ENCODE measurements at regions not wholly inside any gene's neighbourhood (a gene's known extent, or its start where the extent isn't known, plus 50 kb on each side); places are given as distances from the start of the nearest gene placed in this dataset.

DNA sequence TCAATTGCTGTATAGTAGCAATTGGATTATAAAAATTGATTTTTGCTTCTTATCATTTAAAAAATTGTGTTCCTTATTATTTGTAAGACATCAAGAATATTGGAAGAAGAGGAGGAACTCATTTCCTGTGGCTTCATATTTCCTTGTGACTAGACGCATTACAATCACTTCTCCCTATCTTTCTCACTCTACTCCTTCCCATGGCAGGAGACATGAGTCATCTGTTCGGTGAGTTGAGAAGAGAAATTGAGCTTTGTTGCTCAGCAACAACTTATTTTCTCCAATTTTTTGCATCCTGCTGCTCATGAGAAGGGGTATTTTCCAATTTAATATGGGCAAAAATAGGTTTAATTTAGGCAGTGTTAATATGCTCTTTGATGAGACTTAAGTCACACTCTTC is 1783.9 kb downstream of the SUCLG1 start:
- Histone ChIP-seq H3K27ac (ENCODE audit: low read length) (no peak overlapping the region), H2AFZ (ENCODE audit: low read length) (no peak overlapping the region), H3F3A (ENCODE audit: insufficient read depth, low read length) (no peaks in the 10 kb centered on the region), H3K9me3 (replicated peaks; ENCODE audit: insufficient read depth, low read length) (no peaks in the 10 kb centered on the region; the same call in 1 of the 2 replicates), H3K79me2 (ENCODE audit: low read length) (no peaks in the 10 kb centered on the region), H4K20me1 (ENCODE audit: insufficient read depth, low read length) (no peaks in the 10 kb centered on the region), H3K4me3 (ENCODE audit: low read length) (no peak overlapping the region), H3K27me3 (replicated peaks; ENCODE audit: insufficient read depth, low read length) (no peaks in the 10 kb centered on the region), H3K9ac (ENCODE audit: low read length) (no peak overlapping the region), H3K4me1 (ENCODE audit: low read length) (no peaks in the 10 kb centered on the region), H3K9me2 (replicated peaks; ENCODE audit: insufficient read depth, low read length) (no peaks in the 10 kb centered on the region), H3K4me2 (ENCODE audit: low read depth, low read length) (no peak overlapping the region), H3K36me3 (replicated peaks; ENCODE audit: insufficient read depth, low read length) (no peaks in the 10 kb centered on the region)
- TF ChIP-seq, protein P1, sequence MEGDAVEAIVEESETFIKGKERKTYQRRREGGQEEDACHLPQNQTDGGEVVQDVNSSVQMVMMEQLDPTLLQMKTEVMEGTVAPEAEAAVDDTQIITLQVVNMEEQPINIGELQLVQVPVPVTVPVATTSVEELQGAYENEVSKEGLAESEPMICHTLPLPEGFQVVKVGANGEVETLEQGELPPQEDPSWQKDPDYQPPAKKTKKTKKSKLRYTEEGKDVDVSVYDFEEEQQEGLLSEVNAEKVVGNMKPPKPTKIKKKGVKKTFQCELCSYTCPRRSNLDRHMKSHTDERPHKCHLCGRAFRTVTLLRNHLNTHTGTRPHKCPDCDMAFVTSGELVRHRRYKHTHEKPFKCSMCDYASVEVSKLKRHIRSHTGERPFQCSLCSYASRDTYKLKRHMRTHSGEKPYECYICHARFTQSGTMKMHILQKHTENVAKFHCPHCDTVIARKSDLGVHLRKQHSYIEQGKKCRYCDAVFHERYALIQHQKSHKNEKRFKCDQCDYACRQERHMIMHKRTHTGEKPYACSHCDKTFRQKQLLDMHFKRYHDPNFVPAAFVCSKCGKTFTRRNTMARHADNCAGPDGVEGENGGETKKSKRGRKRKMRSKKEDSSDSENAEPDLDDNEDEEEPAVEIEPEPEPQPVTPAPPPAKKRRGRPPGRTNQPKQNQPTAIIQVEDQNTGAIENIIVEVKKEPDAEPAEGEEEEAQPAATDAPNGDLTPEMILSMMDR (IDR thresholded peaks at IDR 0.05; ENCODE audit: low read length): no peak
- TF ChIP-seq EZH2 (optimal IDR thresholded peaks at IDR 0.05; ENCODE audit: low read depth, low read length): no peak
- TF ChIP-seq EZH2phosphoT487 (IDR thresholded peaks at IDR 0.05; ENCODE audit: low read length): no peak
- no peak for DNase-seq

DNA sequence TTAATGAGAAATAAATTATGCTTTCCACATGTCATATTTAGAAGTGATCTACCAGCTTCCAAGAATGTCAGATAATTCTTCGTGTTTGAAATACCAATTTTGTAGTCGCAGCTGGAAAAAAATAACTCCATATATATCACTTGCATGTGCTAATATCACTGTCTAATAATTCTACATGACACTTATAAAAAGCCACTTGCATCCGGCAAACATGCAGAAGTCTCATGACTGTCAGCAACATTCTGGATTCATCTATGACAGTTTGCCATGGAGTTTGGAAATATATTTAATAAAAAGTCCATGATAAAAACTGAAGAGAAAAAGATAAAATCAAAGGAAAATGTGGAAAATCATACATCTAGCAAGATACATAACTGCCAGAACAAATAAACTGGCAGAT is 1784.4 kb downstream of the SUCLG1 start:
- TF ChIP-seq EZH2 (optimal IDR thresholded peaks at IDR 0.05; ENCODE audit: low read depth, low read length) (no peak), EZH2phosphoT487 (IDR thresholded peaks at IDR 0.05; ENCODE audit: low read length) (no peak)
- TF ChIP-seq, protein P1 (IDR thresholded peaks at IDR 0.05; ENCODE audit: low read length): no peak
- Histone ChIP-seq H3K4me2 (ENCODE audit: low read depth, low read length) (no peak overlapping the region), H4K20me1 (ENCODE audit: insufficient read depth, low read length) (no peaks in the 10 kb centered on the region), H3K27me3 (replicated peaks; ENCODE audit: insufficient read depth, low read length) (no peaks in the 10 kb centered on the region), H3K4me3 (ENCODE audit: low read length) (no peak overlapping the region), H3K27ac (ENCODE audit: low read length) (no peak overlapping the region), H3K79me2 (ENCODE audit: low read length) (no peaks in the 10 kb centered on the region), H3K9ac (ENCODE audit: low read length) (no peak overlapping the region), H3K4me1 (ENCODE audit: low read length) (no peaks in the 10 kb centered on the region), H2AFZ (ENCODE audit: low read length) (no peak overlapping the region), H3K36me3 (replicated peaks; ENCODE audit: insufficient read depth, low read length) (no peaks in the 10 kb centered on the region), H3F3A (ENCODE audit: insufficient read depth, low read length) (no peaks in the 10 kb centered on the region), H3K9me2 (replicated peaks; ENCODE audit: insufficient read depth, low read length) (no peaks in the 10 kb centered on the region), H3K9me3 (replicated peaks; ENCODE audit: insufficient read depth, low read length) (no peaks in the 10 kb centered on the region; the same call in 1 of the 2 replicates)
- DNase-seq: no peak

DNA sequence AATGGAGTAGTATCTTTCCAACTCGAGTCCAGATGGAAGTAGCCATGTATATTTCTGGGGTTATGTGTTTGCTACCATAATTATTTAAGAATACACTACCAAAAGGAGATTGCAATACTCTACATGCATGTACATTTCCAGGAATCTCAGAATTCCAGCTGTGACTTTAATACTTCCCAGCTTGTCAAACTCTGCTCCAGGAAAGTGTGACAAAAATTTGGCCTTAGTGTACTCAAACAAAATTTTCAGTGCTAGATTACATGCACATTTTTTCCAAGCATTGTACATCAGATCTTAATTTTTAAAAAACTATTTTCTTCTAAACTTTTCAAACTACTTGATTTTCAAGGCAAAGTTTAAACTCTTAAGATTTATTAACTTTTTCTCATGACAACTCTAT is 1791.6 kb downstream of the SUCLG1 start:
- Histone ChIP-seq H2AFZ (ENCODE audit: low read length) (no peak overlapping the region), H3F3A (ENCODE audit: insufficient read depth, low read length) (no peaks in the 10 kb centered on the region), H3K27me3 (replicated peaks; ENCODE audit: insufficient read depth, low read length) (no peaks in the 10 kb centered on the region), H3K4me1 (ENCODE audit: low read length) (no peaks in the 10 kb centered on the region), H3K36me3 (replicated peaks; ENCODE audit: insufficient read depth, low read length) (no peaks in the 10 kb centered on the region), H3K4me2 (ENCODE audit: low read depth, low read length) (no peak overlapping the region), H3K4me3 (ENCODE audit: low read length) (no peak overlapping the region), H3K9ac (ENCODE audit: low read length) (no peak overlapping the region), H3K9me3 (replicated peaks; ENCODE audit: insufficient read depth, low read length) (no peaks in the 10 kb centered on the region), H3K9me2 (replicated peaks; ENCODE audit: insufficient read depth, low read length) (no peaks in the 10 kb centered on the region), H4K20me1 (ENCODE audit: insufficient read depth, low read length) (no peaks in the 10 kb centered on the region), H3K79me2 (ENCODE audit: low read length) (no peaks in the 10 kb centered on the region), H3K27ac (ENCODE audit: low read length) (no peak overlapping the region)
- no peak for DNase-seq
- no peak for TF ChIP-seq EZH2phosphoT487 (IDR thresholded peaks at IDR 0.05; ENCODE audit: low read length)
- no peak for TF ChIP-seq EZH2 (optimal IDR thresholded peaks at IDR 0.05; ENCODE audit: low read depth, low read length)

DNA sequence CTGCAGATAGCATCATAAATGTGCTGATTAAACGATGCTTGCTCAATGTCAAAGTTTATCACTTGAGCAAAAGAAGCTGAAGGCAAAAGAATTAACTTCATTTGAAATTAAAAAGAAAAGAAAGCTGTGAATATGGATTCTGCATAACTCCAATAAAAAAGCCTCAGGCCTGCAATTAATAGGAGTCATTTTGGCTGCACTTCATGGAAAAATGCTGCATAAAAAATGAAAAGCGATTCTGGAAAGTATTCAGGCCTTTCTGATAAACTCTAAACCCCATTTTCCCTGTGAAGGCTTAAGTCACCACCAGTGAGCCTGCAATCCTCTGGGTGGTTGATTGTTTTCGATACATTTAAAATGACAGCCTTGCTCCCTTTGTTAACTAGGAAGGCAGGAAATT is 1793.4 kb downstream of the SUCLG1 start:
- no peak for TF ChIP-seq EZH2 (optimal IDR thresholded peaks at IDR 0.05; ENCODE audit: low read depth, low read length)
- no peak for TF ChIP-seq EZH2phosphoT487 (IDR thresholded peaks at IDR 0.05; ENCODE audit: low read length)
- TF ChIP-seq, protein P1 (IDR thresholded peaks at IDR 0.05; ENCODE audit: low read length): no peak

More for the DNA sequence above, 1793.4 kb downstream of the SUCLG1 start:
- no peaks in the 10 kb centered on the region for H3K36me3 ChIP-seq (replicated peaks; ENCODE audit: insufficient read depth, low read length)
- no peaks in the 10 kb centered on the region for H3K27me3 ChIP-seq (replicated peaks; ENCODE audit: insufficient read depth, low read length)
- H3K9me3 ChIP-seq (replicated peaks; ENCODE audit: insufficient read depth, low read length): no peaks in the 10 kb centered on the region
- DNase-seq: no peak
- H3K4me3 ChIP-seq (ENCODE audit: low read length): no peak overlapping the region
- H4K20me1 ChIP-seq (ENCODE audit: insufficient read depth, low read length): no peaks in the 10 kb centered on the region
- H3K27ac ChIP-seq (ENCODE audit: low read length): no peak overlapping the region
- no peak overlapping the region for H3K4me2 ChIP-seq (ENCODE audit: low read depth, low read length)
- H3K9ac ChIP-seq (ENCODE audit: low read length): no peak overlapping the region
- no peaks in the 10 kb centered on the region for H3K9me2 ChIP-seq (replicated peaks; ENCODE audit: insufficient read depth, low read length)
- no peaks in the 10 kb centered on the region for H3K4me1 ChIP-seq (ENCODE audit: low read length)
- no peaks in the 10 kb centered on the region for H3F3A ChIP-seq (ENCODE audit: insufficient read depth, low read length)
- H2AFZ ChIP-seq (ENCODE audit: low read length): no peak overlapping the region
- H3K79me2 ChIP-seq (ENCODE audit: low read length): no peaks in the 10 kb centered on the region
